GM19240 (cell line): ENCODE measurements at regions not wholly inside any gene's neighbourhood (a gene's known extent, or its start where the extent isn't known, plus 50 kb on each side); places are given as distances from the start of the nearest gene placed in this dataset.
"Not testable (repeated sequence)": the region's sequence is repeated elsewhere in the genome, so short reads cannot be mapped to it uniquely, and the experiment has no call there.

Source experiments
- DNase-seq: peaks from one replicate; pipeline ENCODE4 v3.0.0; 2011; ENCODE audit warnings: low spot score; ENCODE audit not compliant: insufficient read length

- DNase-seq: not testable (repeated sequence)
Measured at GRCh38 chr15:85196697-85197096, 183.7 kb upstream of the AKAP13 start.

- not testable (repeated sequence) for DNase-seq
Measured at GRCh38 chr15:85197582-85197981, 182.8 kb upstream of the AKAP13 start.

DNA sequence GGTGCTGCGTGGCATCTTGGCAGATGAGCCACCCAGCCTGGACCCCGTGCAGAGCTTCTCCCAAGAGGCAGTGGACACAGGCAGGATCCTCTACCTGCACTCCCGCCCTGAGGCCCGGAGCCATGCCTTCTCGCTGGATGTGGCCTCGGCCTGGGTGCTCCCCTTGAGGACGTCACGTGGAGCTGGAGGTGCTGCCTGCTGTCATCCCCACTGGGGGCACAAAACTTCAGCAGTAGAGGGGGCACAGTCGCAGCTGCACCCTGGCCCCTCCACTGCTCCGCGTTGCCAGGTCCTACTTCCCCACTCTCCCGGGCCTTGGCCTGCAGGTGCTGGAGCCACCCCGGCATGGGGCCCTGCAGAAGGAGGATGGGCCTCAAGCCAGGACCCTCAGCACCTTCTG is 182.0 kb upstream of the AKAP13 start:
- not testable (repeated sequence) for DNase-seq

DNA sequence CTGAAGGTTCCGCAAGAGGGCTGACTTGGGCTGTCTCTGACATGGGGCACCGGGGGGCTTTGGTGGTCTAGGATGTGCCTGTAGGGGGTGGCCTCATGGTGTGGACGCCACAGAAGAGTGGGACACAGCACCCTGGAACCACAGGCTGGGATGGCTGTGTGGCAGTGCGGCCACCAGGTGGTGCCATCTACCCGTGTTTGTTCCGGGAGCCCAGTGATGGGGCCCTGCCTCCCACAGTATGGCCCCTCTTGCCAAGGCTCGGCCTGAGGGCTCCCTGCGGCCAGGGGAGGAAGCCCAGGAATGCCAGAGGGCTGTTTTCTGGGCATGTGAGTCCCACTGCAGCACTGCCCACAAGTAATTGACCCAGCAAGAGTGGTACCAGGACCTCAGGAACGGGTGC is 180.2 kb upstream of the AKAP13 start:
- not testable (repeated sequence) for DNase-seq

DNA sequence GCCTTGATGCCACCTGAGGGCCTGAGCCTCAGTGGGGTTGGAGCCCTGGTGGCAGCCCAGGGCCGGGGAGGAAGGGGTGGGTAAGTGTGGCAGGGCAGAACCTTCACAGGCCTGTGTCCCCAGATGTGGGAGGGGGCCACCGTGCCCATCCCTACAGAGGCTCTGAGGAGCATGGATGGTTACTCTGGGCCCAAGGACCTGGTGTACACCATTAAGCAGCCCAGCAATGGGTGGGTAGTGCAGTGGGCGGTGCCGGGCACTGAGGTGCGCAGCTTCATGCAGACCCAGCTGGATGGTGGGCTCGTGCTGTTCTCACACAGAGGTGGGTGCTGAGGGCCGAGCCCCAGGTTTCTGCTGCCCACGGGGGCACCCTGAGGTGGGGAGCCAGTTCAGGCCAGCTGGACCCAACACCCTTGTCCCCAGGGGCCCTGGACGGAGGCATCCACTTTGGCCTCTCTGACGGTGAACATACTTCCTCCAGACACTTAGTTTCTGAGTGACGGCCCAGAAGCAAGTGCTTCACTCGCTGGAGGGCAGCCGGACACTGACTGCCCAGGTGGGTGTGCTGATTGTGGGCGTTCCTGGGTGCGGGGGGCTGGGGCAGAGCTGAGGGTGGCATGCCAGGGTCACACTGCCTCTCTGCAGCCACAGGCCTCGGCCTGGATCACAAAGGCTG is 179.1 kb upstream of the AKAP13 start:
- not testable (repeated sequence) for DNase-seq

- not testable (repeated sequence) for DNase-seq
Measured at GRCh38 chr15:85204481-85204880, 175.9 kb upstream of the AKAP13 start.

DNA sequence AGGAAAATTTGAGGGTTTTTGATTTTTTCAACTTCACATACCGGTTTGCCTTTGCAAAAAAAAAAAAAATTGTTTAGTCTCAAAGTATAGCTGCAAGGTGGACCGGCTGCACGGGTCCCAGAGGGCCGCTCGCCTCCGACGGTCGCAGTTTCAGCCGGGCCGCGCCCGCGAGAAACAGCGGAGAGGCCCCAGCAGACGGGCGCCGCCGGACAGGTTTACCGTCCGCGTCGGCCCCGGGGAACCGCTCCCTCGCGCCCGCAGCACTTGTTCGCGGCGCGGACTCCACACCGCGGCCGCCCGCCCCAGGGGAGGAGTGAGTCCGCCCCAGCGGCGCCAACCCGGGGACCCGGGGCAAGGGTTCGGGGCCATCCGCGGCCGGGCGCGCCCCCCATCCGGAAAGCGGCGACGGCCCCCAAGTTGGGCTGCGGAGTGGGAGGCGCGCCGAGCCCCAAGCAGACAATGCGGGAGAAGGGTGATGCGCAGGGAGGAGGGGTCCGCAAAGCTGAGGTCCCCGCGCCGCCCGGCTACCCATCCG is 146.5 kb upstream of the AKAP13 start:
- not testable (repeated sequence) for DNase-seq

GRCh38 chr15:85234450-85235196 is 145.8 kb upstream of the AKAP13 start:
- DNase-seq: not testable (repeated sequence)

DNA sequence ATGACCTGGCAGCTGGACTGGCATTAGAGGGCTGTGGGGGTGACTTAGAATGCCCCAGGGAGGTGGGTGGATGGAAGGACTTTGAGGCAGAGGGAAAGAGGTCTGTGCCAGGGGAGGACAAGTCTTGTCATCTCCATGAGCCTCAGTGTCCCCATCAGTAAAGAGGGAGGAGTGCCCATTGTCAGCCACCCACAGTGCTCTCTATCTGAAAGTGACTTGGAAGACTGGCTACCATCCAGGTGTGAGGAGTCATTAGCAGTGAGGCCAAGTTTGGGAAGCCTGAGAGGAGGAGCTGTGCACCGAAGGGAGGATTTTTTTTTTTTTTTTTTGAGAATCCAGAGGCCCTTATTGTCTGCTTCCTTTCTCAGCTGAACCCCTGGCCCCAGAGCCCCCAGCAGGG is 136.3 kb upstream of the AKAP13 start:
- DNase-seq: not testable (repeated sequence)

DNA sequence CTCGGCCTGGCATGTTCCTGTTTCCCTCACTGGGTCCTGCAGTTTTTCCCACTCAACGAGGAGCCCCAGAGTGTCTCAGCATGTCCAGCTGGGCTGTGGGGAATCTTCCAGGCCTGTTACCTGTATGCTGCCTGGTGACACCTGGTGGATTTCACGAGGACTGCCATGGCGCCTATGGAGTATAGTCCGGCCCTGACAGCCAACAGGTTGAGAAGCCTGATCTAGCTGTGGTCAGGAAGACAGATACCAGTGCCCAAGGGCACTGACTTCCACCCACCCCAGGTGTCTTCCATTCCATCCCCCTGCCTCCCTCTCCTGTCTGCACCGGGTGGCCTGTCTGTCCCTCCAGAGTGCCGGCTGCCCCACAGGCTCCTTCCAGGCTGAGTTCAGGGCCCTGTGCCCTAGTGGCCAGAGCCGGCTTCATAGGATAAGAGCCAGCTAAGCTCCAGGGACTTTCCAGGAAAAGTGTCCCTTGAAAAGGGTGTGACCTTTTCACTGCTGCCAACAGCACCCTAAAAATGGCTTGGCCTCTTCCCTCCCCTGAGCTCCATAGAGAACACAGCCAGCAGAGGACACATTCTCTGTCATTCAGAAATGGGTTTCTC is 129.4 kb upstream of the AKAP13 start:
- not testable (repeated sequence) for DNase-seq

DNA sequence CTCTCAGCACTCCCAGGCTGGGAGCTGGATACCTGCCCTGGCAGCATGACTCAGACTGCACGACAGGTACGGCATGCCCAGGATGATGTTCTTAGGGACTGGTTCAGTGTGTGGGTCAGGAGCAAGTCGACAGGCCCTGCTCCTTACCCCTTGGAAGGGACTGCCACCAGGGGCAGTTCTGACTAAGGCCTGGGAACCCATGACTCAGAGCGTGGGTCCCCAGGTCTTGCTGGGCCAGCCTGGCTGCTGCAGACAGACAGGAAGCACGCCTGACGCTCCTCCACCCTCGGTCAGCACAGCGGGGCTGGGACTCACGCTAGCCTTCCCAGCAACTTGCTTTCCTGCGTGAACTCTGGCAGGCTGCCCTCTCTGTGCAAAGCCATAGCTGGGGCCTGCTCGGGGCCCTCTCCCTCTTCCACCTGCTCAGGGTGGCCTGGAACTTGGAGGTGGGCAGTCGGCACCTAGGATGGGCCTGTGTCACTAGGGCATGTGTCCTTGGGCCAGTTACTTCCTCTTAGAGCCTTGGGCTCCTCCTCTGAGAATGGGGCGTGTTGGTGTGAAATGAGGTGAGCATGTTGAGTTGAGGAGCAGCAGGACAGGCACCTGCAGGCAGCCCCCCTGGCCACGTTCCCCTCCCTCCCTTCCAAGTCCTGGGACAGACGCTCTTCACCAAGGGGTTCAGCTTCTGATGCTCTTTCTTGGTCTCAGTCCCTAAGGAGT is 127.0 kb upstream of the AKAP13 start:
- DNase-seq: not testable (repeated sequence)

GRCh38 chr15:85254961-85255360 is 125.4 kb upstream of the AKAP13 start:
- DNase-seq: not testable (repeated sequence)

DNA sequence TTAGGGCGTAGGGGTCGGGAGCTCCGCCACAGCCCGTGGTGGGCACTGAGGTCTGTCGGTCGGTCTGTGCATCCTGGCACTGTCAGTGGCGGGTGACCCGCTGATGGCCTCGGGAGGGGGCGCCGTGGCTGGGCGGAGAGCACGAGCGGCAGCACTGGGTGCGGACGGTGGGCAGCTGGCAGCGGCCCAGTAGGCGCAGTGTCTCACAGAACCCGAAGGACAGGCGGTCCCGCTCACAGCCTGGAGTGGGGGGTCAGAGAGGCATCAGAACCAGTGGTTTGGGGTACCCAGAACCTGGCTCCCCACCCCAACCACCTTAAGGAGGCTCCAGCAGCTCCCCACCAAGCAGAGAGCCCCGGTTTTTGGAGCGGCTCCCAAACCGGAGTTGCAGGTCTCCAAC is 124.9 kb upstream of the AKAP13 start:
- DNase-seq: not testable (repeated sequence)

GRCh38 chr15:85256009-85256997 is 124.1 kb upstream of the AKAP13 start:
- DNase-seq: not testable (repeated sequence)

DNA sequence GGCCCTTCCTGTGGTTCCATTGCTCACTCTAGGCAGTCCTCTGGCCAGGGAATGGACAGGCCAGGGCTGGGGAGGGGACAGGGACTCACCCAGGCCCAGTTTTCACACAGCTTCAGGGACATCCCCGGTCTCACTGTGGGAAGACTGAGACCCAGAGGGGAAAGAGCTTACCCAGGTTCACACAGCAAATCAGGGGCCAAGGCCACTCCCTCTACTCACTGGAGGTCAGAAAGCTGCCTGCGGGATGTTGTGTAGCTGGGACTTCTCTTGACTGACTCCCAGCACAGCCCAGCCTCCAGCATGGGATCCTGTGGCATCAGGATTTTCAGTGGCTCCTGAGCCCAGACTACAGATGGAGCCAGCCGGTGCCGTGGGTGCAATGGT is 122.3 kb upstream of the AKAP13 start:
- DNase-seq: not testable (repeated sequence)

DNA sequence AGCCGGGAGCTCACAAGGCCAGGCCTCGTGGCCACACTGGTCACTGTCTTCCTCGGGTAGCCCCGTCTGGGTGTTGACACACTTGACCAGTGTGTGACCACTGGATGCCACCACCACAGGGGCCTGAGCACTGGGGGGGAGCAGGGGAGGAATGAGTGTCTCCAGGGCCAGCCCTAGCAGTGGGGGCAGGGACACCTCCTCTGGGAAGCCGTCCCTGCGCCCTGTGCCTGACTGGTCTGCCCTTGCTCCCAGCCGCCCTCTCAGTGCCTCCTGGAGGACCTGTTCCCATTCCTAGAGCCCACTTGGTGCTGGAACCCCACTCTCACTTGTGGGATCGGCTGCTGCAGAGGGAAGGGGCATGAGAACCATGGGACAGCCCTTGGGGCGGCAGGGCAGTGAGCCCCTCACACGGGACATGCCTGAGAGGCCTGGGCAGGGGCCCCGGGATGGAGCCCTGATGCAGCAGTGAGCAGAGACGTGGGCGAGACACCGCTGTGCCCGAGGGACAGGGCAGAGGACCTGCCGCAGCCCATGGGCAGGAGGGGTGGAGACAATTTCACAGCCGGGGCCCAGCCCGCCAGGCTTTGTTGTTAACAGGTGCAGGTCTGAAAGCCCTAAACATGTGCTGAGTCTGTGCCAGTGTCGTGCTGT is 121.7 kb upstream of the AKAP13 start:
- not testable (repeated sequence) for DNase-seq

DNA sequence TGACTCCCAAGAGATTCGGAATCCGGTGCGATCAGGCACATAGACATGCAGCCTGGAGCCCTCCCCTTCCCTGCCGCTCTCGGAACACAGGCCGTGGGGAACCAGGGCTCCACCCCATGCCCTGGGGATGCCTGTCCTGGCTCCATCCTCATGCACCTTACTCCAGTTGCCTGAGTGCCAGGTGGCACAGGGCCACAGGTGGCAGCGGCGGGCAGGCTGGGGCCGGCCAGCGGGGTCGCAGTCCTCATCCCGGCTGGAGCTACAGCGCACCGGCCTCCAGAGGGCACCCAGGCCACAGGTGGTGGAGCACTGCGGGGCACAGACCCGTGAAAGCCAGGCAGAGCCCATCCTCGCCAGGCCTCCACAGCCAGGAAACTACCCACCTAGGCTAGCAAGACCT is 119.9 kb upstream of the AKAP13 start:
- not testable (repeated sequence) for DNase-seq

DNA sequence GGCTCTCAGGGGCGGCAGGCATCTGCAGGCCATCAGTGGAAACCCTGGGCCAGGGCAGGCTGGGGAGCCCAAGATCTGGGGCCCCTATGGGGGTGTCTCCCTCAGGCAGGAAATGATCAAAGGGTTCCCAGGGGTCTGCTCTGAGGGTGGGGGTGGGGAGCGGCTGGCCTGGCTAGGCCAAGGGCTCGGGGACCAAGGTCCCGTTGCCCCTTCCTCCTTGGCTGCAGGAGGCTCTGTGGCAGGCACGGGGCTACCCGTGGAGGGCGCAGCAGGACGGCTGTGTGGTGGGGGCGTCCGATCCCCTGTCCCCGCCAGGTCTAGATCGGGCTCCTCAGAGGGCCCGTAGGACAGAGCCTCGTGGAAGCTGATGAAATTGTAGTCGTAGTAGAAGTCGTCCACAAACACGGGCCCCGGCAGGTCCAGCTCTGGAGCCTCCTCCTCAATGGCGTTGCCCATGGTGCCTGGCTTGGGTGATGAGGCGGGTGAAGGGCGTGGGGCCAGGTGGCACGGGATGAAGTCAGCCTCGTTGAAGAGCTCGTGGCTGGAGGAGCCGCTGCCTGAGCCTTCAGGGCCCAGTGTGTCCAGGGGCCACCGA is 117.8 kb upstream of the AKAP13 start:
- not testable (repeated sequence) for DNase-seq

GRCh38 chr15:85263842-85264440 is 116.5 kb upstream of the AKAP13 start:
- DNase-seq: not testable (repeated sequence)
